ENCODE measurements at regions not wholly inside any gene's neighbourhood (a gene's known extent, or its start where the extent isn't known, plus 50 kb on each side); places are given as distances from the start of the nearest gene placed in this dataset.
"Not testable (repeated sequence)": the region's sequence is repeated elsewhere in the genome, so short reads cannot be mapped to it uniquely, and the experiment has no call there.

DNA sequence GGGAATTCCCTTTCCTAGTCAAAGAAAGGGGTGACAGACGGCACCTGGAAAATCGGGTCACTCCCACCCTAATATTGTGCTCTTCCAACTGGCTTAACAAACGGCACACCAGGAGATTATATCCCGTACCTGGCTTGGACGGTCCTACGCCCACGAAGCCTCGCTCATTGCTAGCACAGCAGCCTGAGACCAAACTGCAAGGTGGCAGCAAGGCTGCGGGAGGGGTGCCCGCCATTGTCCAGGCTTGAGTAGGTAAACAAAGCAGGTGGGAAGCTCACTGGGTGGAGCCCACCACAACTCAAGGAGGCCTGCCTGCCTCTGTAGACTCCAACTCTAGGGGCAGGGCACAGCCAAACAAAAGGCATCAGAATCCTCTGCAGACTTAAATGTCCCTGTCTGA, 457.8 kb upstream of the PIK3R1 start:
- not testable (repeated sequence) for H3K14ac ChIP-seq (ENCODE audit: low read length); H3K79me1 ChIP-seq (ENCODE audit: low read length); H3K27ac ChIP-seq (ENCODE audit: low read depth, low read length); H4K8ac ChIP-seq (ENCODE audit: low read depth, low read length); H2AK5ac ChIP-seq (ENCODE audit: low read length); H3K9me3 ChIP-seq (ENCODE audit: insufficient read depth, low read depth, low read length); DNase-seq; H3K9ac ChIP-seq (ENCODE audit: low read length); H3K36me3 ChIP-seq (ENCODE audit: control insufficient read depth in 1 of 2, insufficient read depth in 2 of 2, low read length in 2 of 2); H3K4me3 ChIP-seq (ENCODE audit: low read depth, low read length); H2AFZ ChIP-seq (ENCODE audit: insufficient read depth, low read length, poor library complexity); H2BK5ac ChIP-seq (ENCODE audit: low read depth, low read length, poor library complexity); H3K23ac ChIP-seq (ENCODE audit: low read length); H3K4me2 ChIP-seq (ENCODE audit: low read length); H3K27me3 ChIP-seq (ENCODE audit: insufficient read depth, low read length); H3K79me2 ChIP-seq (ENCODE audit: control insufficient read depth, insufficient read depth, low read length, poor library complexity); H3K4ac ChIP-seq (ENCODE audit: low read depth, low read length); H2BK120ac ChIP-seq (ENCODE audit: insufficient read depth, low read length, poor library complexity); H3K18ac ChIP-seq (ENCODE audit: low read length); H2BK12ac ChIP-seq (ENCODE audit: low read length); H3K4me1 ChIP-seq (ENCODE audit: control insufficient read depth in 1 of 2, insufficient read depth in 2 of 2, low read length in 2 of 2); H4K91ac ChIP-seq (ENCODE audit: low read depth, low read length); H4K12ac ChIP-seq (ENCODE audit: low read depth, low read length)
- WGBS (ENCODE audit: extremely low coverage, insufficient coverage, insufficient read length): no CpG with 5 or more reads among the region's 10 CpGs

DNA sequence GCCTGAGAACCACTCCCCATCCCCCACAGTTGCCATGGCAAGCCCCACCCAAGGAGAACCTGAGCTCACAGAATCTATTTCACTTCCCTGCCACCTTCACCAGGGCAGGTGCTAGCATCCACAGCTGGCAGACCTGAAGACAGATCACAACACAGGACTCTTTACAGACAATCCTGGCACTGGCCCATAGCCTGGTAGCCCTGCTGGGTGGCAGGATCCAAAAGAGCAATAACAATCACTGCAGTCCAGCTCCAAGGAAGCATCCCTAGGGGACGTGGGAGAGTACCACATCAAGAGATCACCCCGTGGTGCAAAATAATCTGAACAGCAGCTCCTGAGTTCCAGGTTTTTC, 463.2 kb upstream of the PIK3R1 start:
- Histone ChIP-seq H3K4me3 (ENCODE audit: low read depth, low read length) (no peak overlapping the region), H3K18ac (ENCODE audit: low read length) (peak overlapping the region; percentile 71), H3K27me3 (ENCODE audit: insufficient read depth, low read length) (no peaks in the 10 kb centered on the region), H2AK5ac (ENCODE audit: low read length) (peak overlapping the region; percentile 68), H4K8ac (ENCODE audit: low read depth, low read length) (no peak overlapping the region), H2BK12ac (ENCODE audit: low read length) (peak overlapping the region; percentile 86), H3K36me3 (ENCODE audit: control insufficient read depth in 1 of 2, insufficient read depth in 2 of 2, low read length in 2 of 2) (no peaks in the 10 kb centered on the region), H3K79me1 (ENCODE audit: low read length) (peaks cover 4% of the 10 kb centered on the region), H4K91ac (ENCODE audit: low read depth, low read length) (peak overlapping the region; percentile 88), H3K14ac (ENCODE audit: low read length) (peak overlapping the region; percentile 73), H3K9ac (ENCODE audit: low read length) (no peak overlapping the region), H3K4me1 (ENCODE audit: control insufficient read depth in 1 of 2, insufficient read depth in 2 of 2, low read length in 2 of 2) (peaks cover 8% of the 10 kb centered on the region in 2 experiments), H2AFZ (ENCODE audit: insufficient read depth, low read length, poor library complexity) (no peak overlapping the region), H3K27ac (ENCODE audit: low read depth, low read length) (no peak overlapping the region), H3K9me3 (ENCODE audit: insufficient read depth, low read depth, low read length) (no peaks in the 10 kb centered on the region), H3K23ac (ENCODE audit: low read length) (no peak overlapping the region), H3K4ac (ENCODE audit: low read depth, low read length) (no peak overlapping the region), H3K79me2 (ENCODE audit: control insufficient read depth, insufficient read depth, low read length, poor library complexity) (no peaks in the 10 kb centered on the region), H3K4me2 (ENCODE audit: low read length) (no peak overlapping the region), H2BK120ac (ENCODE audit: insufficient read depth, low read length, poor library complexity) (peak overlapping the region; percentile 56), H4K12ac (ENCODE audit: low read depth, low read length) (no peak overlapping the region), H2BK5ac (ENCODE audit: low read depth, low read length, poor library complexity) (peak overlapping the region; percentile 77)
- DNase-seq: no peak
- WGBS (ENCODE audit: extremely low coverage, insufficient coverage, insufficient read length): no CpG with 5 or more reads among the region's 2 CpGs

DNA sequence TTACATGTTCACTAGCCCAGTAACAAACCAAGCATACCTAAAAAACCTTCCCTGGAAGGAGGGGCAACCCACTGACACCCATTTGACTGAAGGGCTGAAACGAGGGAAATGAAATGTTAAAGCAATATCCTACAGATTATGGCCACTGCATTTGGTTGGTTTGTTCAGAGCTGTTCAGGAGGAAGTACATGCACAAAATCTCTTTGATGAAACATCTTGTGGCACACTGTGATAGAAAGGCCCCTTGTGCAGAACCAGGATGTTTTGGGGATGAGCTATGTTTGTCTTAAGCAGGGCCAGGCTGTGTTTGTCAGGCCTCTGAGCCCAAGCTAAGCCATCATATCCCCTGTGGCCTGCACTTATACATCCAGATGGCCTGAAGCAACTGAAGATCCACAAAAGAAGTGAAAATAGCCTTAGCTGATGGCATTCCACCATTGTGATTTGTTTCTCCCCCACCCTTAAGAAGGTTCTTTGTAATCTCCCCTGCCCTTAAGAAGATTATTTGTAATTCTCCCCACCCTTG, 467.3 kb upstream of the PIK3R1 start:
- H3K18ac ChIP-seq (ENCODE audit: low read length): no peak overlapping the region
- no peak overlapping the region for H4K8ac ChIP-seq (ENCODE audit: low read depth, low read length)
- H2BK5ac ChIP-seq (ENCODE audit: low read depth, low read length, poor library complexity): no peak overlapping the region
- no peak overlapping the region for H2BK120ac ChIP-seq (ENCODE audit: insufficient read depth, low read length, poor library complexity)
- no peak overlapping the region for H4K91ac ChIP-seq (ENCODE audit: low read depth, low read length)
- no peak overlapping the region for H3K9ac ChIP-seq (ENCODE audit: low read length)
- DNase-seq: no peak
- H3K4me2 ChIP-seq (ENCODE audit: low read length): no peak overlapping the region
- H3K79me1 ChIP-seq (ENCODE audit: low read length): peaks cover 10% of the 10 kb centered on the region
- H3K4me1 ChIP-seq (ENCODE audit: control insufficient read depth in 1 of 2, insufficient read depth in 2 of 2, low read length in 2 of 2): peaks cover 8% of the 10 kb centered on the region in 2 experiments
- H3K14ac ChIP-seq (ENCODE audit: low read length): no peak overlapping the region
- H3K4ac ChIP-seq (ENCODE audit: low read depth, low read length): no peak overlapping the region
- no peak overlapping the region for H3K27ac ChIP-seq (ENCODE audit: low read depth, low read length)
- no CpG with 5 or more reads among the region's 1 CpG for WGBS (ENCODE audit: extremely low coverage, insufficient coverage, insufficient read length)
- no peak overlapping the region for H2BK12ac ChIP-seq (ENCODE audit: low read length)
- no peak overlapping the region for H3K4me3 ChIP-seq (ENCODE audit: low read depth, low read length)
- no peak overlapping the region for H4K12ac ChIP-seq (ENCODE audit: low read depth, low read length)
- no peaks in the 10 kb centered on the region for H3K79me2 ChIP-seq (ENCODE audit: control insufficient read depth, insufficient read depth, low read length, poor library complexity)
- no peaks in the 10 kb centered on the region for H3K9me3 ChIP-seq (ENCODE audit: insufficient read depth, low read depth, low read length)
- no peak overlapping the region for H2AK5ac ChIP-seq (ENCODE audit: low read length)
- H3K36me3 ChIP-seq (ENCODE audit: control insufficient read depth in 1 of 2, insufficient read depth in 2 of 2, low read length in 2 of 2): no peaks in the 10 kb centered on the region
- no peaks in the 10 kb centered on the region for H3K27me3 ChIP-seq (ENCODE audit: insufficient read depth, low read length)
- H2AFZ ChIP-seq (ENCODE audit: insufficient read depth, low read length, poor library complexity): no peak overlapping the region
- no peak overlapping the region for H3K23ac ChIP-seq (ENCODE audit: low read length)

DNA sequence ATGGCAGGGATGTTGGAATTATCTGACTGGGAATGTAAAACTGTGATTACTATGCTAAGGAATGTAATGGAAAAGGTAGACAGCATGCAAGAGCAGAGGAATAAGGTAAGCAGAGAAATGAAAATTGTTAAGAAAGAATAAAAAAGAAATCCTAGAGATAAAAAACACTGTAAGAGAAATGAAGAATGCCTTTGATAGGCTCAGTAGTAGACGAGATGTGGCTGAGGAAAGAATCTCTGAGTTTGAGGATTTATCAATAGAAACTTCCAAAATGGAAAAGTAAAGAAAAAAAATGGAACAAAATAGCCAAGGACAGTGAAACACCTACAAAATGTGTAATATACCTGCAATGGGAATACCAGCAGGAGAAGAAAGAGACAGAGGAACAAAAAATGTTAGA, 468.5 kb upstream of the PIK3R1 start:
- H4K8ac ChIP-seq (ENCODE audit: low read depth, low read length): no peak overlapping the region
- peaks cover 6% of the 10 kb centered on the region for H3K79me1 ChIP-seq (ENCODE audit: low read length)
- no CpG with 5 or more reads among the region's 1 CpG for WGBS (ENCODE audit: extremely low coverage, insufficient coverage, insufficient read length)
- H2BK5ac ChIP-seq (ENCODE audit: low read depth, low read length, poor library complexity): no peak overlapping the region
- no peak overlapping the region for H2AK5ac ChIP-seq (ENCODE audit: low read length)
- no peak overlapping the region for H3K14ac ChIP-seq (ENCODE audit: low read length)
- H3K9me3 ChIP-seq (ENCODE audit: insufficient read depth, low read depth, low read length): no peaks in the 10 kb centered on the region
- H3K4me2 ChIP-seq (ENCODE audit: low read length): no peak overlapping the region
- no peak overlapping the region for H3K23ac ChIP-seq (ENCODE audit: low read length)
- no peak overlapping the region for H2BK120ac ChIP-seq (ENCODE audit: insufficient read depth, low read length, poor library complexity)
- no peak overlapping the region for H2AFZ ChIP-seq (ENCODE audit: insufficient read depth, low read length, poor library complexity)
- H3K27ac ChIP-seq (ENCODE audit: low read depth, low read length): no peak overlapping the region
- H4K12ac ChIP-seq (ENCODE audit: low read depth, low read length): no peak overlapping the region
- peaks cover 5% of the 10 kb centered on the region in 2 experiments for H3K4me1 ChIP-seq (ENCODE audit: control insufficient read depth in 1 of 2, insufficient read depth in 2 of 2, low read length in 2 of 2)
- no peaks in the 10 kb centered on the region for H3K36me3 ChIP-seq (ENCODE audit: control insufficient read depth in 1 of 2, insufficient read depth in 2 of 2, low read length in 2 of 2)
- no peak overlapping the region for H3K9ac ChIP-seq (ENCODE audit: low read length)
- peak; percentile 29 to 76 for DNase-seq
- no peak overlapping the region for H3K18ac ChIP-seq (ENCODE audit: low read length)
- no peak overlapping the region for H4K91ac ChIP-seq (ENCODE audit: low read depth, low read length)
- H3K4me3 ChIP-seq (ENCODE audit: low read depth, low read length): no peak overlapping the region
- H2BK12ac ChIP-seq (ENCODE audit: low read length): no peak overlapping the region
- no peaks in the 10 kb centered on the region for H3K27me3 ChIP-seq (ENCODE audit: insufficient read depth, low read length)
- no peak overlapping the region for H3K4ac ChIP-seq (ENCODE audit: low read depth, low read length)
- H3K79me2 ChIP-seq (ENCODE audit: control insufficient read depth, insufficient read depth, low read length, poor library complexity): no peaks in the 10 kb centered on the region
